GM19328 (cell line): ENCODE measurements at regions not wholly inside any gene's neighbourhood (a gene's known extent, or its start where the extent isn't known, plus 50 kb on each side); places are given as distances from the start of the nearest gene placed in this dataset.
"Not testable (repeated sequence)": the region's sequence is repeated elsewhere in the genome, so short reads cannot be mapped to it uniquely, and the experiment has no call there.

Experiments used
- ATAC-seq: cut with Tn5 transposase; IDR thresholded peaks from one replicate; pipeline ENCODE4 v1.9.1; 2021; ENCODE audit warnings: mild to moderate bottlenecking, moderate library complexity; ENCODE audit not compliant: unreplicated experiment

DNA sequence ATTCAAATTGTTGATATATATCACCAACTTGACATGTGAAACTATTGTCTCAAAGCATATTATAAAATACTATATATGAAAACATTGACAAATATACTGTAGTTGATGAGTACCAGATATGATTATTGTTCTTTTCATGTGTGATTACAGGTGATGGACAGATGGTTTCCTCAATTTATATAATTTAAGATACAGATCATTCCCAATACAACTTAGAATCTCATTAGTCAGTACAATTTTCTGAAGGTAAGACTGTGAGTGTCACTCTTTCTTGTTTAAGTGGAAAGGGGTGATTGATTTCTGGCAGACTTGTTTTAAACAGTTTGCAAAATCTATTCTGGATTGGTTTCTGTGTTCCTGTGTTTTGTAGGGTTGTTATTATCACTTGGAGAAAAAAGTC lies 498.8 kb downstream of the IRS2 start:
- no peak for ATAC-seq

DNA sequence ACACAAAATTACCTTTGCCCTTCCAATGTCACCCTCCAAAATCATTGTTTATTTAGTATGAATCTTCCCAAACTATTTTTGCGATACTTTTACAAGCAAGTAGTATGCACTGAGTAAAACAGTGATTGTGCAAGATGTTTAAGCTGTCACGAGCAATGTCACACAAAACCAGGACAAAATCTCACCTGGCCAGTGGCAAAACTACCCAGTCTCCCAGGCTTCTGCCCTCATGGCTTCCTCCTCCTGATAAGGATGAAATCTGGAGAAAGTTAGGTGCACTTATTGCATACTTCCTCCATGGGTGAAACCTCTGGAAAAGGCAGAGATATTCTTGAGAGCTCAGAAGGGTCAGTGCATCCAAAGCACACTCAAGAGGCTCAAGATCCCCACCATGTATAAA lies 500.8 kb downstream of the IRS2 start:
- ATAC-seq: no peak

DNA sequence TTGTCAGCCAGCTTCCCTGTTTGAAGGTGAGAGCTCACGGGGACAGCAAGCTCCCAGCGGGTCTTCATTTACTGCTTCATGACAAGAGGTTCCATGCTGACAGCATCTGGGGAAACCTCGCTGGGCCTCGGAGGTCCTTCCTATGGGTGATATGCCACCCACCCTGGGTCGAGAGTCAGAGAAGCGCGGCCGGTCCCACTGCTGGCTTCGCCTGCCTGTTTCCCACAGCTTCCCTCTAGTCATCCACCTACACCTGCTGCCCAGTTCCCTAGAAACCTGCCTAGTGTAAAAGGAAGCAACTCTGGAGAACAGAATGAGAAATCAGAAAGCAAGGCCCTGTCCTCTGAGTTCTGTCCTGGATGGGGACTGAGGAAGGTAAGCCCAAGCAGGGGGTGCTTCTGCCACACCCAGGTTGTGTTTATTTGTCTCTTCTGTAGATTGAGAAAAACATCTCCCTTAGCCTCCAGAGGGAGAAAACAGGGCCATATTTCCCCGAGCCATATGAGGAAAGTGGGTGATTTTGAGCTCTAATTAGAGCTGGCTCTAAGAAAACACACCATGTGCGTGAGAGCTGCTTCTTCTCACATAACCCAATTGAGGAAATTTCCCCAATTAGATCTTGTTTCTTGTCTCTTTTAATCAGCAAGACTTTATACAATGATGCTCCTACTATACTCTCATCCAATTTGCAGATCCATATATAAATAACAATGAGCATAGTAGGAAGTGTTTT lies 504.3 kb downstream of the IRS2 start:
- ATAC-seq: no peak

DNA sequence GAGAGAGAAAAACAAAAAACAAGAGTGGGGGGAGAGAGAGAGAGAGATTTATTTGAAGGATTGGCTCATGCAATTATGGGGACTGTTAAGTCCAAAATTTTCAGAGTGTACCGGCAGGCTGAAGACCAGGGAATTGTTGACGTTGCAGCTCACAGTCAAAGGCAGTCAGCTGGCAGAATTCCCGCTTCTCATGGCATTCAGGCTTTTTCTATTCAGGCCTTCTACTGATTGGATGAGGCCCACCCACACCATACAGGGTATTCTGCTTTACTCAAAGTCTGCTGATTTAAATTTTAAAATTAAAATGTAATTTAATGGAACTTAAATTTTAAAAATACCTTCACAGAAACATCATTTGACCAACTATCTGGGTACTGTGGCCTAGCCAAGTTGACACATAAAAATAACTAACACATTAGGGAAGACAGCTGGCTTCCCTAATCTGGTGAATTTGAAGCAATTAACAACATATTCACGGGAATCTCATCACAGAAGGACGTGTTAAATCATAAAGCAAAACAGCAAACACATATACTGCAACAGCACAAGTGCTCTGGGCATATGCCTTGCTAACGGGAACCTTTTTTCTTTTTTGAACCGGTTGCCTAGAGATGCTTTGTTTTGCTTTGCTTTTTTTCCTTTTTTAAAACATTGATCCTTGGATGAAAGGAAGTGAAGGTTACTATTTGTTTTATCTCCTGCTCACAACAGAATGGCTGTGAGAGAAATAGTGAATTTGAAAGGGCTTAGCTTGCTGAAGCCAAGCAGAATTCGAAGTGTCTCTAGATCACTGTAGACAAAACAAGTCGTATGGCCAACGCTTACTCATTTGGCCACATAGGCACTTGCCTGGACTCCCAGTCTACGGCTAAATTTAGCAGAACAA lies 505.1 kb downstream of the IRS2 start:
- no peak for ATAC-seq

DNA sequence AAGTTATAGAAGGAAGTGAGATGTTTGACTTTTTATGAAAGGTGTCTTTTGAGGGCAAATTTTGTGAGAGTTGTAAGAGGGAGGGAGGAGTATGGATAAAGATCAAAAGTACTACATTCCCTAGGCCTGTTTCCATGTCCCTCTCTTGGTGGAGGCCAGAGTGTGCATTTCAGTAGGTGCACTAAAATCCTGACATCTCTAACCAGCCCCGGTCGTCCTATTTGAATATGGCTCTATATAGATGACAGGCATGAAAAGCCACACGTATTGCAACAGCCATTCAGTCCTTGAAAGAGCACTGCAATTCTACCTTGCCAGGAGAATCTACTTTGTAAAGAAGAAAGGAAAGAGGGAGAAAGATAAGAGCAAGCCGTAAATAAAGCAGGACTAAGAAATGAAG lies 510.1 kb downstream of the IRS2 start:
- ATAC-seq: no peak

DNA sequence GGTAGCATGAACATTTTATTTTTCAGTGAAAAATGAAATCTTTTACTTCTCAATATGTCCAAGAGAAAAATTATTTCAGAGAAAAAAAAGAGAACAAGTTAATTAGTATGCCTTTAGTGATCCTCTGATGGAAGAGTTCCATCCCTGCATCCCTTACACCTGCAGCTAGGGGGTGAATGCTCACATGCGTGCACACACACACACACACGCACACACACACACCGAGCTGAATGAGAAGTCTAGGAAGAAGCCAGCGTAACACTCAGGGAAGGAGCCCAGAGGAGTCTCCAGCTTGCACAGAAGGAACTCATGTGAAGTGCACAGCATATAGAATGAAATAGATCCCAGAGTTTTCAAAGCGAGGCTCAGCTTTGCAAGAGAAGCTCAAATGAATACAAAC lies 510.5 kb downstream of the IRS2 start:
- no peak for ATAC-seq

DNA sequence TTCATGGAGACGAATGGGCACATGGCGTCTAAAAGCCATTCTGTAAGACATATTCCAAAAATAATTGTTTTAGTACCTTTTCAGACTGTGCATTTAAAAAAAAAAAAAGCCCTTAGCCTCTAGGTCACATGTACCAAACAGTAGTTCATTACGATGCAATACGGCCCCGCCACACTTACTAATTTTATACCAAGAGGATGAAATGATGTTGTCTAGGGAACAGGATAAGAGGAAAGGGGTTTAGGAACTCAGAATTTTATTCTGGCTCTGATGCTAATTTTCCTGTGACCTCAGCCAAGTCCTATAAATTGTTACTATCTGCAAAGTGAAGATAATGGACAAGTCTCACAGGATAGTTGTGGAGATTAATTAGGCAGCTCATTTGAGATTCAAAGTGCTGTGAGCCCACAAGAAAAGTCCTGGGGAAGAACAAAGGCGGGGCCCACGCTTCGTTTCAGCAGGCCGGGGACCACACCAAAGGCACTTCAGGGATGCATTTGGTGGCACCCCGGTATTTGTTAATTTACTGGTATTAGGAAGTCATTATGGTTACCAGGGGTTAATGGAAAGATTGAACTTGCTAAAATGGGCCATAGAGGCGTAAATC lies 511.1 kb downstream of the IRS2 start:
- ATAC-seq: no peak

DNA sequence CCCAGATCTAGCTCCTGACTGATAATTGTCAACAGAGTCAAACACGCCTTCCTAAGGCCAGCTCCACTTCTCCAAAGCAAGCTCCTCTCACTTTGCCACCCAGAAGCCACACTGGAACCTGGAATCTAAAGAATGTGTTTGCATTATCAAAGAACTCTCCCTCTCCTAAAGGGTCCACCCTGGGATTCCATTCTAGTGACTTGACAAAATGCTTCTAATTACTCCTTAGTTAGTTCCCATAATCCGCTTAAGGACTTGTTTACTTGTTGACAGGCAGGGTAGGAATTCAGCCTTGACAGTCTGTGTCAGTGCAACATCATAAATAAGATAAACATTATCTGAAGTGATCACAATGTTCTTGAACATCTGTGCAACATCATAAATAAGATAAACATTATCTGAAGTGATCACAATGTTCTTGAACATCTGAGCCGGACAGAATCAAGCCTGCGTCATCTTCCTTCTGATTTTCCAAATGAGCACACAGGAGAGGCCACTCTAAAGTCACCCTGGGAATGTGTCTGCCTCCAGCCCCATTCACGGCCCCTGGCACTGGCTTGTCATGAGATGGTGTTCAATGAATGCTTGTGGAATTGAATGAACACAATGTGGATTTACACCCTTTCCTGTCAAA lies 512.1 kb downstream of the IRS2 start:
- ATAC-seq: no peak

DNA sequence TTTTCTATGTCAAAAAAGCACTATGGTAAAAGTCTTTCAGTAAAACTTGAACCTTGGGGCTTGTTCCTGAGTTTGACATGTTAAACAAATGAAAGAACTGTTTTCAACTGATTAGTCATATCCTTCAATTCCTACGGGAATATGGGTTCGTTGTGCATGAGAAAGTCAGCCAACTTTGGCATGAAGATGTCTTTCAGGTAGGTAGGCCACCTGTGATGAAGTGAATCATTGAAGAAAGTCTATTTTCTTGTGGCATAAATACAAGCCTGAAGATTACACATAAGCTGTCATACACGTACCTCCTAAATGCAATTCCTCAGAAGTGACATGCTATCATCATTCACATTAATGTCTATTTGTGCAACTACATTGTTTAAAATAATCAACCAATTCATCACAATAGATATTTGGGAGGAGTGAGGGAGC lies 513.0 kb downstream of the IRS2 start:
- no peak for ATAC-seq

DNA sequence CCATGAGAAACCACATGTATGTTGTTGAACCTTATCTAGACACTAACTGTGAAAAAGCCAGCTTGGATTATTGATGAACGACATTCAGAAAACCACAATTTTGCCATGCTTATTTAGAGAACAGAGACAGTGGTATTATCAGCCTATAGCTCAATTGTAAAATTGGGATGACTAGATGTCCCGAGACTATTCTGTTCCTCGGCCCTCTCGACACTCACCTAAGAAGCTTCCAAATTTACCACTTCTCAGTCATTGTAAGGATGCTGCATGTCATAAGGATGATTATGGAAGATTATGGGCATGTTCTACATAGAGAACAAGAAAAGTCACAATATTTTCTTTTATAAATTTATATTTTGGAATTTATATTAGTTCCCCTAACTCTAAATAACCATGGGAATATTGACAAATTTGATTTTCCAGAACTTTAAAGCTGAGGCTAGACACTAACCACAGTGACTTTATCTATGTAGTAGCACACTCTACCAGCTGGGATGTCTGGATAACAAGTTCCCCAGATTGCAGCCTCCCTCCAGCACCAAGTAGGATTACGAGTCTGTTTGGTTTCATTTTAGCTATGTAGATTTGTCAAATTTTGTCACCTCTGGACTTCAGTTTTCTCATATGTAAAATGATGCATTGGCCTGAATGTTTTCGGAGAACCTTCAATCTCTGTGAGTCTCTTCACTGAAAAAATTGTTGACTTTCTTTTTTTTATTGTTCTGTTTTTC lies 513.6 kb downstream of the IRS2 start:
- no peak for ATAC-seq

DNA sequence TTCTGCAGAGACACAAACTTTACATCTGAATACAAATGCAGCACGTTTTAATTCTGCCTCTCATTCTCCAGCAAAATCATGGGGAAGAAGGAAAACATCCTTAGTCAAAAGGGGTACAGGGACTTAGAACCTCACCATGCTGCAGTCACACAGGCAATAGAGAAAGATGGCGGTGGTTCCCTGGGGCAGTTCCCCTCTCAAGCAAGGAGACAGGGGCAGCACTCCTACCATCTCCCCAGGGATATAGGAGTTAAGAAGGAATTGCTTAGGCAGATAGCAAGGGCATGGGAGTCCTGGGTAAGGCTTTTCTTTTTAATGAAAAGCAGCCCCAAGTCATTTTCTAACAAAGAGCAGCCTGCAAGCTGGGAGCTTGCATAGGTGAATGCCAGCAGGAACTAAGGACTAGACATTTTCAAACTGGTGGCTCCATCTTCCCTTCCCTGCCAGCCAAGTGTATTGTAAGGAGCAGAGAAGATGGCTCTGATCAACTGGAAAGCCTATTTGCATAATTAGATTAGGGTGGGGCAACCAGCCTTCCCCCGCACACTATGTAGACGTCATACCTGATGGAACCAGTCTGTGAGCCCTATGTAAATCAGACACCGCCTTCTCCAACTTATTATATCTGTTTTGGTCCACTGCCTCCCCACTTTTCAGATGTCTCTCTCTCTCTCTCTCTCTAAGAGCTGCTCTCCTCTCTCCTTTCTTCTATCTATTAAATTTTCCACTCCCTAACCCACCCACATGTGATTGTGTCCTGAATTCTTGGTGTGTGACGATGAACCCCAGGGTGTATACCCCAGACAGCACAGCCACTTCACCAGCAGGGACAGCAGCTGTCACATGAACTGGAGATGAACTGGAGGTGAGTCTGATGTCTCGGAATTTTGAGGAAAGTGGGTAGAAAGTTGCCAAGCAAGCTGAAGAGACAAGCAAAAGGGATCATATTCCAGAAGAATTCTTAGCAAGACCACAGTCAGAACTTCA lies 514.5 kb downstream of the IRS2 start:
- ATAC-seq: no peak

DNA sequence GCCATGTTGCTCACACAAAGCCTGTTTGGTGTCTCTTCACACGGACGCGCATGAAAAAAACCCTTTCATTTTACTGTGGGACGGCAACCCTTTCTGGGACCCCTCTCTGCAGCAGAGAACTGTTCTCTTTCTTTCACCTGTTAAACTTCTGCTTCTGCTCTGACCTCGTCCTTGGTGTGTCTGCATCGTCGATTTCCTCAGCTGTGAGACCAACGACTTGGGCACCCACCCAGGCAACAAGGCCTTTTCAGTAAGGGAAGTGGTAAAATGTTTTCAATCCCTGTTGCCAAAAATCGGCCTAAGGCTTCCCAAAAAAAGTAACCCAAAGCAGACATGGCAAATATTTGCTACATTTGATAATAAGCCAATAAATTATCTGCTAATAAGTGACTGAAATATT lies 515.3 kb downstream of the IRS2 start:
- no peak for ATAC-seq

DNA sequence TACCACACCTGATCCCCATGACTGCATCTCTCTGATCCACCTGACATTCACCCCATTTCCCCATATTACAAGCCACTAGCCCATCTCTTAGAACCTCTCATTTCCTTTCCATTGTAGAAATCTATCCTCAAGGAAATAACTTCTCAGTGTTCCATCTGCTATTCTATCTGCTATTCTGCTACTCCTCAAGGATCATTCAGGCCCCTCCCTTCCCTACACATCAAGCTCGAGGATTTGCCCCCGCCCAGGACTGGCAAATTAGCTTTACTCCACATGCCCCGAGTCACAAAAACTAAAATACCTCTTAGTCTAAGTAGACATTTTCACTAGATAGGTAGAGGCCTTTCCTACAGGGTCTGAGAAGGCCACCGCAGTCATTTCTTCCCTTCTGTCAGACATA lies 517.0 kb downstream of the IRS2 start:
- not testable (repeated sequence) for ATAC-seq

DNA sequence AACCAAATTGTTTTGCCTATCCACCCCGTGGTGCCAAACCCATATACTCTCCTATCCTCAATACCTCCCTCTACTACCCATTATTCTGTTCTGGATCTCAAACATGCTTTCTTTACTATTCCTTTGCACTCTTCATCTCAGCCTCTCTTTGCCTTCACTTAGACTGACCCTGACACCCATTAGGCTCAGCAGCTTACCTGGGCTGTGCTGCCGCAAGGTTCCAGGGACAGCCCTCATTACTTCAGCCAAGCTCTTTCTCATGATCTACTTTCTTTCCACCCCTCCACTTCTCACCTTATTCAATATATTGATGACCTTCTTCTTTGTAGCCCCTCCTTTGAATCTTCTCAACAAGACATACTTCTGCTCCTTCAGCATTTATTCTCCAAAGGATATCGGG lies 517.9 kb downstream of the IRS2 start:
- not testable (repeated sequence) for ATAC-seq

DNA sequence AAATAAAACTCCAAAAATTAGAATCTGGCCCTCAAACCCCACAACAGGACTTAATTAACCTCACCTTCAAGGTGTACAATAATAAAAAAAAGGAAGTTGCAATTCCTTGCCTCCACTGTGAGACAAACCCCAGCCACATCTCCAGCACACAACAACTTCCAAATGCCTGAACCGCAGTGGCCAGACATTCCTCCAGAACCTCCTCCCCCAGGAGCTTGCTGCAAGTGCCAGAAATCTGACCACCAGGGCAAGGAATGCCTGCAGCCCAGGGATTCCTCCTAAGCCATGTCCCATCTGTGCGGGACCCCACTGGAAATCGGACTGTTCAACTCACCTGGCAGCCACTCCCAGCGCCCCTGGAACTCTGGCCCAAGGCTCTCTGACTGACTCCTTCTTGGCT lies 519.0 kb downstream of the IRS2 start:
- not testable (repeated sequence) for ATAC-seq

DNA sequence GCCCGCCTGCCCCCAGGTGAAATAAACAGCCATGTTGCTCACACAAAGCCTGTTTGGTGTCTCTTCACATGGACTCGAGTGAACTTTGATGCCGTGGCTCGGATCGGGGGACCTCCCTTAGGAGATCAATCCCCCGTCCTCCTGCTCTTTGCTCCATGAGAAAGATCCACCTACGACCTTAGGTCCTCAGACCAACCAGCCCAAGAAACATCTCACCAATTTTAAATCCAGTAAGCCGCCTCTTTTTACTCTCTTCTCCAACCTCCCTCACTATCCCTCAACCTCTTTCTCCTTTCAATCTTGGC lies 521.0 kb downstream of the IRS2 start:
- ATAC-seq: not testable (repeated sequence)

DNA sequence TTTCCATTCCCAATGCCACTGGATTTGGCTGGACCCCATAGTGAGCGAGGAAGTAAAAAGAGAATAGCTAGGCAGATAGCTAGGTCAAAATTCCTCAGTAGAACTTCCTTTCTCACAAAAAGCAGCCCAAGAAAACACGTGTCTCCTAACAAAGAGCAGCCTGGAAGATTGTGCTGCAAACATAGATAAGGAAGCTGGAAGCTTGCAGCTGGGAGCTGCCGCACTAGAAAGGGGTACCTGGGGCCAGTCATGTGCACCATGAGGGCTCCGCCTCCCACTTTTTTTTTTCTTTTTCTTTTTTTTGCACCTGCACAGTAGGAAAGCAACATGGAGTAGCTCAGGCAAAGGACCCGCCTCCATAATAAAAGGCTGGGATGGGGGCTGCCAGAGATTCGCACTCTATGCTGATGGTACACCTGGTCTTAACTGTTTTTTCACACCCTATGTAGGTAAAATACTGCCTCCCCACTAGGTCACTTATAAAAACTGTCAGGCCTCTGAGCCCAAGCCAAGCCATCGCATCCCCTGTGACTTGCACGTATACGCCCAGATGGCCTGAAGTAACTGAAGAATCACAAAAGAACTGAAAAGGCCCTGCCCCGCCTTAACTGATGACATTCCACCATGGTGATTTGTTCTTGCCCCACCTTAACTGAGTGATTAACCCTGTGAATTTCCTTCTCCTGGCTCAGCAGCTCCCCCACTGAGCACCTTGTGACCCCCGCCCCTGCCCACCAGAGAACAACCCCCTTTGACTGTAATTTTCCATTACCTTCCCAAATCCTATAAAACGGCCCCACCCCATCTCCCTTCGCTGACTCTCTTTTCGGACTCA lies 521.6 kb downstream of the IRS2 start:
- ATAC-seq: not testable (repeated sequence)

DNA sequence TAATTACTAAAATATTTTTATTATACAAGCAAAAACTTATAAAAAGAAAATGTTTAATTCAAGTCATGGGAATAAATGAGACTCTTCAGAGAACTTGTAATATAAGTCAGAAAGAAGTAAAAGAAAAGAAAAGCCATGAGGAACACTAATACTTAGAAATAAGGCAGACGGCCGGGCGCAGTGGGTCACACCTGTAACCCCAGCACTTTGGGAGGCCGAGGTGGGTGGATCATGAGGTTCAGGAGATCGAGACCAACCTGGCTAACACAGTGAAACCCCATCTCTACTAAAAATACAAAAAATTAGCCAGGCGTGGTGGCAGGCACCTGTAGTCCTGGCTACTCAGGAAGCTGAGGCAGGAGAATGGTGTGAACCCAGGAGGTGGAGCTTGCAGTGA lies 528.6 kb downstream of the IRS2 start:
- ATAC-seq: not testable (repeated sequence)
